ENCODE measurements at regions not wholly inside any gene's neighbourhood (a gene's known extent, or its start where the extent isn't known, plus 50 kb on each side); places are given as distances from the start of the nearest gene placed in this dataset.
A peak's percentile ranks its signal among the peaks of the same experiment; 100 is the strongest.
"Not testable (repeated sequence)": the region's sequence is repeated elsewhere in the genome, so short reads cannot be mapped to it uniquely, and the experiment has no call there.

DNA sequence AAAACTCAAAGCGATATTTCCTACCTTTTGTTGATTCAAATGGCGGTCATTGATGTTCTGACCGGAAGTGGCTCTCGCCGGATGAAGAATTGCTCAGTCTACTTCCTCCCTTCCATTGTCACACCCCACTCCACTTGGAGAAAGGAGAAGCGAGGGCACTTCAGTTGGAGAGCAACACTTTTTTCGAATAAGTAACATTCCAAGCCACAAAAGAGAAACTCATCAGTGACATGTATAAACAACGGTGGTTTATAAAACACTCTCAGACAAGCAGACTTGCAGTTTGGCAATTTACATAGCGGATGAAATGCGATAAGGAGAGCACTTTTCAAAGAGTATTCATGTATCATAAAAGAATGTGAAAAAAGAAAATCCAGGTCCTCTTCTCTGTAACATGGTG, 919.1 kb downstream of the MCTP2 start:
- Histone ChIP-seq H3K27me3 (no peaks in the 10 kb centered on the region), H3K36me3 (no peaks in the 10 kb centered on the region), H3K27ac (no peak overlapping the region), H3K9me3 (ENCODE audit: low read depth) (no peaks in the 10 kb centered on the region), H3K4me1 (ENCODE audit: low read depth) (no peaks in the 10 kb centered on the region), H3K4me3 (no peak overlapping the region)
- TF ChIP-seq, protein P1, sequence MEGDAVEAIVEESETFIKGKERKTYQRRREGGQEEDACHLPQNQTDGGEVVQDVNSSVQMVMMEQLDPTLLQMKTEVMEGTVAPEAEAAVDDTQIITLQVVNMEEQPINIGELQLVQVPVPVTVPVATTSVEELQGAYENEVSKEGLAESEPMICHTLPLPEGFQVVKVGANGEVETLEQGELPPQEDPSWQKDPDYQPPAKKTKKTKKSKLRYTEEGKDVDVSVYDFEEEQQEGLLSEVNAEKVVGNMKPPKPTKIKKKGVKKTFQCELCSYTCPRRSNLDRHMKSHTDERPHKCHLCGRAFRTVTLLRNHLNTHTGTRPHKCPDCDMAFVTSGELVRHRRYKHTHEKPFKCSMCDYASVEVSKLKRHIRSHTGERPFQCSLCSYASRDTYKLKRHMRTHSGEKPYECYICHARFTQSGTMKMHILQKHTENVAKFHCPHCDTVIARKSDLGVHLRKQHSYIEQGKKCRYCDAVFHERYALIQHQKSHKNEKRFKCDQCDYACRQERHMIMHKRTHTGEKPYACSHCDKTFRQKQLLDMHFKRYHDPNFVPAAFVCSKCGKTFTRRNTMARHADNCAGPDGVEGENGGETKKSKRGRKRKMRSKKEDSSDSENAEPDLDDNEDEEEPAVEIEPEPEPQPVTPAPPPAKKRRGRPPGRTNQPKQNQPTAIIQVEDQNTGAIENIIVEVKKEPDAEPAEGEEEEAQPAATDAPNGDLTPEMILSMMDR (IDR thresholded peaks at IDR 0.05; ENCODE audit: low read depth, low read length): no peak
- no peak for DNase-seq (ENCODE audit: low read depth in 1 of 2, low spot score in 1 of 2)

- DNase-seq (ENCODE audit: low read depth in 1 of 2, low spot score in 1 of 2): no peak
- no peaks in the 10 kb centered on the region for H3K27me3 ChIP-seq
- no peaks in the 10 kb centered on the region for H3K4me1 ChIP-seq (ENCODE audit: low read depth)
- no peaks in the 10 kb centered on the region for H3K9me3 ChIP-seq (ENCODE audit: low read depth)
- TF ChIP-seq, protein P1 (IDR thresholded peaks at IDR 0.05; ENCODE audit: low read depth, low read length): no peak
- no peak overlapping the region for H3K4me3 ChIP-seq
- no peak overlapping the region for H3K27ac ChIP-seq
- H3K36me3 ChIP-seq: no peaks in the 10 kb centered on the region
Measured at GRCh38 chr15:95152741-95153140, 921.4 kb downstream of the MCTP2 start.

DNA sequence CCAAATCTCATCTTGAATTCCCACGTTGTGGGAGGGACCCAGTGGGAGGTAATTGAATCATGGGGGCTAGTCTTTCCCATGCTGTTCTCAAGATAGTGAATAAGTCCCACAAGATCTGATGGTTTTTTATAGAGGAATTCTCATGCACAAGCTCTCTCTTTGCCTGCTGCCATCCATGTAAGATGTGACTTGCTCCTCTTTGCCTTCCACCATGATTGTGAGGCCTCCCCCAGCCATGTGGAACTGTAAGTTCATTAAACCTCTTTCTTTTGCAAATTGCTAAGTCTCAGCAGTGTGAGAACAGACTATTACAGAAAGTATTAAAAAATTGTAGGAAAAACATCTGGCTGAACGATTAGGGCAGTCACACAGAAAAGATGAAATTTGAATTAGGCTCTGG, 921.8 kb downstream of the MCTP2 start:
- not testable (repeated sequence) for H3K4me1 ChIP-seq (ENCODE audit: low read depth); H3K36me3 ChIP-seq; H3K9me3 ChIP-seq (ENCODE audit: low read depth); H3K27ac ChIP-seq; H3K27me3 ChIP-seq; DNase-seq (ENCODE audit: low read depth in 1 of 2, low spot score in 1 of 2); H3K4me3 ChIP-seq

- Histone ChIP-seq H3K4me3 (no peak overlapping the region), H3K27me3 (no peaks in the 10 kb centered on the region), H3K36me3 (no peaks in the 10 kb centered on the region), H3K9me3 (ENCODE audit: low read depth) (no peaks in the 10 kb centered on the region), H3K27ac (no peak overlapping the region), H3K4me1 (ENCODE audit: low read depth) (no peaks in the 10 kb centered on the region)
- DNase-seq (ENCODE audit: low read depth in 1 of 2, low spot score in 1 of 2): no peak
- TF ChIP-seq, protein P1 (IDR thresholded peaks at IDR 0.05; ENCODE audit: low read depth, low read length): no peak
Measured at GRCh38 chr15:95160316-95160715, 929.0 kb downstream of the MCTP2 start.

- no peak overlapping the region for H3K27ac ChIP-seq
- peak in 1 of 2 donors; percentile 13 for DNase-seq (ENCODE audit: low read depth in 1 of 2, low spot score in 1 of 2)
- no peaks in the 10 kb centered on the region for H3K36me3 ChIP-seq
- TF ChIP-seq, protein P1 (IDR thresholded peaks at IDR 0.05; ENCODE audit: low read depth, low read length): no peak
- no peaks in the 10 kb centered on the region for H3K9me3 ChIP-seq (ENCODE audit: low read depth)
- H3K4me3 ChIP-seq: no peak overlapping the region
- H3K4me1 ChIP-seq (ENCODE audit: low read depth): no peaks in the 10 kb centered on the region
- no peaks in the 10 kb centered on the region for H3K27me3 ChIP-seq
Measured at GRCh38 chr15:95162069-95162468, 930.7 kb downstream of the MCTP2 start.

DNA sequence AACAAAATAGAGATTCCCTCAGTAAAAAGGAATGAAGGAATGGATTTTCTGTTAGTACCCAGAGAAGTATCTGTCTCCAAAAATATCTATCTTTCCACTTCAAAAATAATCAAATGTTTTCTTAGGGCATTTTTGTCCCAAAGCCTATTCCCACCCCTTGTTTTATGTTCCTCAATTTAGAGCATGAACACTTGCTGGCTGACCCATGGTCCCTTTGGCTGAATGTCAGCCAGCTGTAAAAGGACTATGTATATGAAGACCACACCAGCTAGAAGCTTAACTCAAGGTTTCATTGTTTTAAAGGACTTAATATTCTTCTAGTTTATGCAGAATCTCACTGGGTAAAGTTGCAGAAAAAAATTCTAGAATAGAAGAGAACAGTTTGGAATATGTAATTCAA, 931.2 kb downstream of the MCTP2 start:
- TF ChIP-seq, protein P1 (IDR thresholded peaks at IDR 0.05; ENCODE audit: low read depth, low read length): no peak
- H3K9me3 ChIP-seq (ENCODE audit: low read depth): no peaks in the 10 kb centered on the region
- no peak overlapping the region for H3K4me3 ChIP-seq
- H3K27ac ChIP-seq: no peak overlapping the region
- DNase-seq (ENCODE audit: low read depth in 1 of 2, low spot score in 1 of 2): no peak
- H3K27me3 ChIP-seq: no peaks in the 10 kb centered on the region
- no peaks in the 10 kb centered on the region for H3K36me3 ChIP-seq
- H3K4me1 ChIP-seq (ENCODE audit: low read depth): no peaks in the 10 kb centered on the region

Data from cardiac muscle cell (in vitro differentiated cells and primary cell).